Ammon's horn (tissue), 1 donor: ENCODE measurements at regions not wholly inside any gene's neighbourhood (a gene's known extent, or its start where the extent isn't known, plus 50 kb on each side); places are given as distances from the start of the nearest gene placed in this dataset.

ENCODE experiments used
- DNase-seq: peaks from one replicate; pipeline ENCODE4 v3.0.0-alpha.2; 2016; ENCODE audit warnings: low spot score

GRCh38 chr1:228894442-228894989 is 159.2 kb downstream of the RHOU start:
- no peak for DNase-seq

- no peak for DNase-seq
Observed at GRCh38 chr1:228897901-228898300, 162.6 kb downstream of the RHOU start.

DNA sequence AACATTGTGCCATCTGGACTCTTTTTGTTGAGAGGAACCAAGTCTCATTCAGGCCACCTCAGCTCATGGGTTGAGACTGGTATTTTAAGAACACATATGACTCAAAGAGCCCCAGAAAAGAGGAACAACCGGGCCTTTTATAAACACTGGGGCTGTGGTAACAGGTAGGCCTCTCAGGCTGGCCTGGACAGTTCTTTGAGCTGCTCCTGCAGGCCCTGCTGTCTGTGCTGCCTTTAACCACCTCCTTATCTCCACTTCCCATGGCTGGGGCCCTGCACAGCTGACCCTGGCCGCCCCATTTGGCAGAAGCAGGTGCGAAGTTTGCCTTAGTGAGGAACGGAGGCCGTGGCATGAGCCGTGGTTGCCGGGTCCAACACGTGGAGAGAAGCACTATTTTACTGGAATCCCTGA is 163.3 kb downstream of the RHOU start:
- DNase-seq: peak; percentile 42

GRCh38 chr1:228899421-228899956 is 164.2 kb downstream of the RHOU start:
- no peak for DNase-seq

DNA sequence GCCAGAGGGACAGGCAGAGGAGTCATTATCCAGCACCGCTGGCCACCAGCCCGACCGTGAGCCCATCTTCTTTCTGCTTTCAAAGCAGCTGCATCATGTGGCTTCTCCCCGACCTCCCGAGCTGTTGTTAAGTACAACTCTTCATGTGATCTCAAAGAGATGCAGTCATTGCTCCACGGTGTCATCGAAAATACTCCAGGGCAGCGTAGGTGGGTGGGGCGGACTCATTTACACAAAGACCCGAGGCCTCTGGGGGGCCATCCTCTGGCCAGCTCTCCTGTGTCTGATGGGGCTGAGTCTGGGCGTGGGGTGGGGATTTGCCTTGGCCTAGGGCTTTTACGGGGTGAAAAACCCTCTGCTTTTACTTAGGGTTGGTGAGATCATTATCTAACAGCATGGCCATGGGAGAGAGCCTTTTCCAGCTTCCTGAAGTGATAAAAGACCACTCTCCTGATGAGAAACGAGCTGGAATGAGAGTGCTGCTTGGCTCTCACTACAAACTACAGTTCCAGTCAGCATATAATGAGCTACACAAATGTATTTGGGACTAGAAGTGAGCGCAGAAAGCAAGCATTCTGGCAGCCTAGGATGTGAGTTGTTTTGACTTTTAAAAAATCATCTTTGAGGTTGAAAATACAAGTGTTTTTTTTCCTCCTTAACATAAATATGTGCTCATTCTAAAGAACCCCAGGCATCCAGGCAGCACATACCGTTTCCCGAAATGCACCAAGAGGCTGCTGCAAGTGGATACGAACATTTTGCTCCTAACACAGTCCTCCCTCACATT is 165.0 kb downstream of the RHOU start:
- DNase-seq: no peak

DNA sequence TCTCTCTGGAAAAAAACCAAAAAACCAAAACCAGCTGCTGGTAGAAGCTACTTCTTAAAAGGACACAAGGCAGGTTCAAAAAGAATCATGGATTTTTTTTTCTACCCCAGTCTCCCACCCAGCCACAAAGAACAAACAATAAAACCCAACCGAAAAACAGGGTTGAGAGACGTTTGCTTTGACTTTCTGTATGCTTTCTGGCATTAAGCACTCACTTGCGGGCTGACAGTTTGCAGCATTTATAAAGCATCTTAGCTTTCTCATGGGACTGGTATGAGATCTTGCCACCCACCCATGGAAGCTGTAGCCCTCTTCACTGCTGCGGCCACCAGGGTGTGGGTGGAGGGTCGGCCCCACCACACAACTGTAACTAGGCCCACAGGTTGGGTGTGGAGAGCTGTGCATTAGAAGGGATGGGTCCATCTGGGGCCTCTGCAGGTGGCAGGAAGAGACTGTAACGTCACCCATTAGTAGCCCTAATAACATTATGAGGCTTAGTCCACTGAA is 165.7 kb downstream of the RHOU start:
- no peak for DNase-seq

DNA sequence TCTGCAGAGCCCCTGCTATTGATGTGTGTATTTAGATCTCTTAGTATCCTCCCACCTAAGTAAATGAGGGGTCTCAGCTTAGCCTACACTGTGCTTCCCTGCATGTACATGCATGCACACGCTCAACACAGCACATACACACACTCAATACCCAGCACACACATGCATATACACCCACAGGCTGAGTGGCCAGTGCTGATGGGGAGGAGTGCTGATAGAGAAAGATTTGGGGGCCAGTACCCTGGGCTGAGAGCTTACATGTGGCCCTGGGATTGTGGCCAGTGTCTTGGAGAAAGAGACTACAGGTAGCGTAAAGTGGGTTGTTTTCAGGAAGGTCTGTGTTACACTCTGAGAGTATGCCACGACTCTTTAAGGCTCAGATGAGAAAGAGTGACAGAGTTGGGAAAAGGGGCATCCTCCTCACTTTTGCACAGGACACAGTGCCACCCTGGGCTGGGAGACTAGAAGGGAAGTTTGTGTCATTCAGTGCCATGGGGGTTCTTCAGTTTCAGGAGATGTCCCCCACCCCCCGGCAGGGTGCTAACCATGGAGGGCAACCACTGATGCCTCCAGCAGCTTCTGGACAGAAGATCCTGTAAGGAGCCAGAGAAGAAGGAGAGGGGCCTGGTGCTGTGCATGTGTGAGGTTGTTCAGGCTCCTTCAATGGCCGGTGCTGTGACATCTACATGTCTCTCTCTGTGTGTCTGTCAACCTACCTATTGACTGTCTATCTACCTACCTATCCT is 166.8 kb downstream of the RHOU start:
- no peak for DNase-seq

DNA sequence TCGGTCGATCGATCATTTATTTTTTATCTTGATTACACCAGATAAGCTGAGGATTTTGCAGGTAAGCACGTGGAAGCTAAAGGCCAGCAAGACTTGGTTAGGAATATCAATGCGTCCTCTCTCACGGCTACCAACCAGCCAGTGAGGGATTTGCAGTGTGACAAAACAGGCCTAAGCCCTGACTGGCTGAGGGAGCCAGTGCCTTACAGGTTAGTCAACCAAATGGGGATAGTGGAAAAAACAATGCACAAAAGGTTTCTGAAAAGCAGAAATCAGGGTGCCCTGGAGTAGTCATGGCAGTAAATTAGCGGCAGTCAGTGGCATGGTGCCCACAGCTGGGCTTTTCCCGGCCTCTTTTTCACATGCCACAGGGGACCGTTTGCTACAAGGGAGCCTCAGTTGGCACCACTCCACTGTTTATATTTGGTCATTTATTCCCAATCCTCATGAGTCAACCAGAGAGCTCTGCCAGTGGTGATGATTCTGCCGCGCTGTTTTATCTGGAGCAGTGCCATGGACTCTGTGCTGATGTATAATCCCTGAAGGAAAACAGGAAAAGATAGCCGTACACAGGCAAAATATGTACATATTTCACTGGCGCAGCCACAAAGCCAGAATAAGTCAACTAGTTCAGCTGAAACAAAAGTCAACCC is 167.6 kb downstream of the RHOU start:
- peak; percentile 83 for DNase-seq

DNA sequence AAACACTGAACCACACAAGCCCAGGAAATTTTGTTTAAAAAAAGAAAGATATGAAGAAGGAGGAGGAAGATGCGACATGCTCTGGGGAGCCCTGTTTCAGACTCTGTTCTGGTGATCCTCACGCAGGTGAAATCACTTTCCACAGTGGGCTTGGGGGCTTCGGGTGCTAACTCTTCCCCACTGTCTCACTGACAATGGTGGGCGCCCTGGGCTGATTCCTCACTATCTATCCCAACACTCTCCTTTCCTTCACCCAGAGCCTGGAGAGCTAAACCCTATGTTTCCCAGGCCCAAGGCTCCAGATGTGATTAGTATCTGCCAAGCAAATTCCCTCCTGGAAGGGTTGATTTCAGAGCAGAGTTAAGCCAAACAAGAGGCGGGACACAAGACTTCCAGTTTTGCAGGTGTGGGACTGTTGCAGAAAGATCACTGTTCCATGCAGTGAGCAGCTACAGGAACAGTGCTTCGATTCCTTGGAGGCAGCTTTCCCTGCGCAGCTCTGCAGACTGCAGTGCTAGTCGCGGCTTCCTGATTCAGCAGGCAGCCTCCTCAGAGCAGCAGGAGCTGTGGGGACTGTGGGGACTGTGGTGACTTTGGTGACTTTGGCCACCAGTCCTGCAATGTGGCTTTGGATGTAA is 168.3 kb downstream of the RHOU start:
- no peak for DNase-seq

GRCh38 chr1:228904222-228904621 is 168.9 kb downstream of the RHOU start:
- DNase-seq: no peak

DNA sequence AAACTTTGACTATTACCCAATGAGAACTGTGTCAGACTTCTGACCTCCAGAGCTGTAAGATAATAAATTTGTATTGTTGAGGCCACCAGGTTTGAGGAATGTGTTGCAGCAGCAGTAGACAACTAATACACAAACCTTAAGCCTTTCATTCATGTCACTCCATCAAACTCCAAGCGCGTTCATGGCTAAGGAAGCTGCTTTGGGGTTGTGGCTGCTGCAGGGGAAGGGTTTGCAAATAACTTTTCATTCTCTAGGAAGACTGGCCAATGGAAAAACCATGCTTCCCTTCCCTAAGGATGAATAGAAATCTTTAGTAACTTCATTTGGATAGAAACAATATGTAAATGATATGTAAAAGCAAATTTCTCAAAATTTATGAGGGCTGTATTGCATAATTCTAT is 170.4 kb downstream of the RHOU start:
- no peak for DNase-seq

GRCh38 chr1:228906223-228906860 is 171.1 kb downstream of the RHOU start:
- DNase-seq: no peak

GRCh38 chr1:228911225-228912210 is 176.2 kb downstream of the RHOU start:
- DNase-seq: no peak

GRCh38 chr1:228913626-228914414 is 178.5 kb downstream of the RHOU start:
- DNase-seq: peak; percentile 42

GRCh38 chr1:228914700-228915099 is 179.4 kb downstream of the RHOU start:
- no peak for DNase-seq

DNA sequence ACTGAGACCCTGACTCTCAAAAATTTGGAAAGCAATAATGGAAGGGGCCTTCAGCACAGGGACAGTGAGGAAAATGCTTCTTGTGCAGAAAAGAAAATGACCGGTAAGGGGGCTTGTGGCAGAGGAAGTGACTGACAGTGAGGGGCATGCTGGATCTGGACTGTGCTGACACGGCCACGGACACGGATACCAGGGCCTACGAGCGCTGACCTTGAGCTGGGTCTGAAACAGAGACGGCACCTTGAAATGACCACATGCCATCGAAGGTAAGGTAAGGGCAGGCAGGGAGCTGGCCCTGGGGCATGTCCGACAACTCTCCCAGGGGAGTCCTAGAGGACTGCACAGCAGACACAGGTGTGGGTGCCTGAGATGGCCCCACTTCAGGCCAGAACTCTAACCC is 182.1 kb downstream of the RHOU start:
- no peak for DNase-seq

GRCh38 chr1:228917755-228918154 is 182.5 kb downstream of the RHOU start:
- DNase-seq: no peak

DNA sequence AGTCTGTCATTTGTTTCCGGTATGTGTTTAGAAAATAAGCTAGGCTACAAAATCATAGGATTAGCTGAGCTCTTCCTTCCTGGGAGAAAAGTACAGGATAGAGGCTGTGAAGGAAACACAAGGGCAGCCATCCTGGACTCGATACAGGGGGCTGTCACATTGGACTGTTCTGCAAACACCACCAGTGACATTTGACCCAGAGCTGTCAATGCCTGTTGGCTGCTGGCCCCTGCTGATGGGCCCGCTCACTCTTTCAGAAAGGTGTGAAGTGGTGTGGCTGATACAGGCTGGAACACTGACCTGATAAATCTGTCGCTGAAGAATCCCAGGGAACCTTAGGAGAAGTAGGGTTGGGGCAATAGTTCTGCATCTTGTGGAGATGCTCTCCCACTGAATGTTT is 183.1 kb downstream of the RHOU start:
- DNase-seq: no peak

DNA sequence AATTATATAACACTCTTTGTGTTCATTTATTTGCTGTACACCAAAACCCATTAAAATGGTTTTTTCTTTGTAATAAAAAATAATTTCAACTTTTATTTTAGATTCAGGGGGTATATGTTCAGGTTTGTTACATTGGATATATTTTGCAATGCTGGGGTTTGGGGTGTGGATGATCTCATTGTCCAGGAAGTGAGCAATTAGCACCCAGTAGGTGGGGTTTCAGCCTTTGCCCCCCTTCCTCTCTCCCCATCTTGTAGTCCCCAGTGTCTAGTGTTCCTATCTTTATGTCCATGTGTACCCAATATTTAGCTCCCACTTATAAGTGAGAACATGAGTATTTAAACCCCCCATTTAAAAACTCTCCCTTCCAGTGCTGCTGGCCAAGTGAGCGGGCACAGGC is 184.6 kb downstream of the RHOU start:
- DNase-seq: no peak
